HEK293 (cell line): ENCODE measurements at regions not wholly inside any gene's neighbourhood (a gene's known extent, or its start where the extent isn't known, plus 50 kb on each side); places are given as distances from the start of the nearest gene placed in this dataset.

Source experiments
- CTCF ChIA-PET: fragments of 350-600 bp; formaldehyde crosslinking; extraction: SDS; loops from one replicate; lab custom pipeline; 2021; ENCODE audit warnings: antibody characterized with exemption; lab: Yijun Ruan, JAX
- POLR2A ChIA-PET: fragments of 300-600 bp; formaldehyde crosslinking; extraction: SDS; loops from one replicate; lab custom pipeline; 2020; ENCODE audit warnings: antibody characterized with exemption, inconsistent platforms; lab: Yijun Ruan, JAX
- H3K27ac ChIP-seq: fragments of 200-500 bp; sonication (Bioruptor generic); 2 replicates; pipeline ENCODE4 v1.5.1; 2014; ENCODE audit warnings: low read depth, low read length, control low read depth, inconsistent platforms; ENCODE audit errors: extremely low read depth
- H3K36me3 ChIP-seq, 2 experiments: fragments of 200-500 bp in 1 of 2; sonication (Bioruptor generic) in 1 of 2; 1 replicate in 1 of 2; 2 replicates in 1 of 2; pipeline ENCODE4 v1.5.1; 2014 to 2017; ENCODE audit warnings: inconsistent platforms in 2 of 2, low read length in 2 of 2; ENCODE audit not compliant: control insufficient read depth in 2 of 2, insufficient read depth in 1 of 2
- H3K4me1 ChIP-seq: fragments of 200-500 bp; sonication (Bioruptor generic); 2 replicates; pipeline ENCODE4 v1.5.1; 2014; ENCODE audit warnings: mild to moderate bottlenecking, low read length, inconsistent platforms; ENCODE audit not compliant: control insufficient read depth, insufficient read depth
- H3K4me3 ChIP-seq: 2 replicates; pipeline ENCODE4 v1.5.1; 2011; ENCODE audit warnings: low read depth, mild to moderate bottlenecking, control low read depth, low read length, moderate library complexity
- H3K9me3 ChIP-seq: fragments of 200-500 bp; sonication (Bioruptor generic); 2 replicates; pipeline ENCODE4 v1.5.1; 2014; ENCODE audit warnings: low read depth, low read length, inconsistent platforms; ENCODE audit not compliant: control insufficient read depth, insufficient read depth
- GFI1B ChIP-seq: fragments of 450-650 bp; formaldehyde crosslinking; IDR thresholded peaks from 2 replicates; pipeline ENCODE4 v1.5.1; 2016; ENCODE audit warnings: missing biosample characterization, missing genetic modification characterization
- HOXC10 ChIP-seq: sonication (generic); formaldehyde crosslinking; IDR thresholded peaks from 2 replicates; pipeline ENCODE4 v1.8.1; 2023; ENCODE audit warnings: mild to moderate bottlenecking, missing genetic modification reagents
- KLF16 ChIP-seq: fragments of 450-650 bp; formaldehyde crosslinking; IDR thresholded peaks from 2 replicates; pipeline ENCODE4 v1.5.1; 2017; ENCODE audit warnings: missing biosample characterization, missing genetic modification characterization
- REPIN1 ChIP-seq: fragments of 450-650 bp; formaldehyde crosslinking; IDR thresholded peaks from 2 replicates; pipeline ENCODE4 v1.5.1; 2017; ENCODE audit warnings: missing biosample characterization, missing genetic modification characterization, low read depth
- SP2 ChIP-seq: fragments of 450-650 bp; formaldehyde crosslinking; IDR thresholded peaks from 2 replicates; pipeline ENCODE4 v1.5.1; 2016; ENCODE audit warnings: missing biosample characterization, missing genetic modification characterization
- ZEB2 ChIP-seq: fragments of 450-650 bp; formaldehyde crosslinking; IDR thresholded peaks from 2 replicates; pipeline ENCODE4 v1.5.1; 2016; ENCODE audit warnings: missing biosample characterization, missing genetic modification characterization
- ZFHX2 ChIP-seq: fragments of 450-650 bp; formaldehyde crosslinking; conservative IDR thresholded peaks from 2 replicates; pipeline ENCODE4 v1.5.1; 2016; ENCODE audit warnings: missing biosample characterization, missing genetic modification characterization
- ZFP41 ChIP-seq: fragments of 450-650 bp; formaldehyde crosslinking; IDR thresholded peaks from 2 replicates; pipeline ENCODE4 v1.5.1; 2016; ENCODE audit warnings: missing biosample characterization, missing genetic modification characterization, borderline replicate concordance
- ZNF19 ChIP-seq: fragments of 450-650 bp; formaldehyde crosslinking; IDR thresholded peaks from 2 replicates; pipeline ENCODE4; 2016; ENCODE audit warnings: missing biosample characterization, missing genetic modification characterization, low read depth
- ZNF292 ChIP-seq: fragments of 450-650 bp; formaldehyde crosslinking; IDR thresholded peaks from 2 replicates; pipeline ENCODE4 v1.5.1; 2016; ENCODE audit warnings: low read depth, missing biosample characterization, missing genetic modification characterization, borderline replicate concordance
- ZNF311 ChIP-seq: fragments of 450-650 bp; formaldehyde crosslinking; IDR thresholded peaks from 2 replicates; pipeline ENCODE4 v1.5.1; 2017; ENCODE audit warnings: missing biosample characterization, missing genetic modification characterization, borderline replicate concordance
- ZNF530 ChIP-seq: fragments of 450-650 bp; formaldehyde crosslinking; IDR thresholded peaks from 2 replicates; pipeline ENCODE4 v1.5.1; 2016; ENCODE audit warnings: low read depth, missing biosample characterization, missing genetic modification characterization
- ZNF654 ChIP-seq: fragments of 450-650 bp; formaldehyde crosslinking; IDR thresholded peaks from 2 replicates; pipeline ENCODE4 v1.5.1; 2016; ENCODE audit warnings: low read depth, missing biosample characterization, missing genetic modification characterization
- ZNF692 ChIP-seq: fragments of 450-650 bp; formaldehyde crosslinking; IDR thresholded peaks from 2 replicates; pipeline ENCODE4 v1.5.1; 2016; ENCODE audit warnings: missing biosample characterization, missing genetic modification characterization
- ZNF701 ChIP-seq: fragments of 450-650 bp; formaldehyde crosslinking; IDR thresholded peaks from 2 replicates; pipeline ENCODE4 v1.5.1; 2016; ENCODE audit warnings: missing biosample characterization, missing genetic modification characterization
- ZNF747 ChIP-seq: fragments of 450-650 bp; formaldehyde crosslinking; IDR thresholded peaks from 2 replicates; pipeline ENCODE4 v1.5.1; 2016; ENCODE audit warnings: missing biosample characterization, missing genetic modification characterization
- TF ChIP-seq, protein P1 (sequence below): fragments of 450-650 bp; formaldehyde crosslinking; IDR thresholded peaks from 2 replicates; pipeline ENCODE4 v1.5.0; 2017; ENCODE audit warnings: missing biosample characterization, missing genetic modification characterization, borderline replicate concordance
- TF ChIP-seq, protein P2 (sequence below): fragments of 450-650 bp; formaldehyde crosslinking; IDR thresholded peaks from 2 replicates; pipeline ENCODE4 v1.5.1; 2016; ENCODE audit warnings: missing biosample characterization, missing genetic modification characterization
- TF ChIP-seq, protein P3 (sequence below): IDR thresholded peaks from 2 replicates; pipeline ENCODE4 v1.6.1; 2011; ENCODE audit warnings: mild to moderate bottlenecking, low read depth, low read length, borderline replicate concordance
- TF ChIP-seq, protein P4 (sequence below): sonication (generic); formaldehyde crosslinking; IDR thresholded peaks from 2 replicates; pipeline ENCODE4 v1.8.1; 2022; ENCODE audit warnings: mild to moderate bottlenecking, moderate library complexity, missing genetic modification reagents

DNA sequence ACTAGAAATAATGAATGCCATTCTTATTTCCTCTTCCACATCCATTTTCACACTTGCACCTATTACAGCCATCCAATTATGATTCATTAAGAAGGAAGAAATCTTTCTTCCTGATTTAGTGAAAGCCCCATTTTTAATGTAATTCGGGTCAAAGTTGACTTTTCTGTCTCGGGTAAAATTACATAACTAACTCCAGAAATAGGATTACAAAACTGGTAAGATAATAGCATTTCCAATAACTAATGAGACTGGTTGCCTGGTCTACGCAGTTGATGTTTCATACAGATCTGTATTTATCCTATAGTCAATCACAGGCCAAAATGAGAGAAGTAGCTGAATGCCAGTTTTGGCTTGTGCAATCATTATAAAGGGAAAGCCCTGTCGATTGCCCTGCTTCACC lies 651.5 kb upstream of the NRP1 start:
- no peak overlapping the region for H3K27ac ChIP-seq
- ChIA-PET POLR2A (no interaction called here), CTCF (no interaction called here)
- H3K9me3 ChIP-seq, result no peaks in the 10 kb centered on the region
- no peak for TF ChIP-seq ZNF654 (tag by site-specific recombination)
- no peak for TF ChIP-seq ZNF311 (tag by site-specific recombination)
- TF ChIP-seq ZNF747 (tag by site-specific recombination), result no peak
- no peak for TF ChIP-seq ZNF692
- no peak for TF ChIP-seq ZFHX2 (tag by site-specific recombination)
- TF ChIP-seq, protein P1, sequence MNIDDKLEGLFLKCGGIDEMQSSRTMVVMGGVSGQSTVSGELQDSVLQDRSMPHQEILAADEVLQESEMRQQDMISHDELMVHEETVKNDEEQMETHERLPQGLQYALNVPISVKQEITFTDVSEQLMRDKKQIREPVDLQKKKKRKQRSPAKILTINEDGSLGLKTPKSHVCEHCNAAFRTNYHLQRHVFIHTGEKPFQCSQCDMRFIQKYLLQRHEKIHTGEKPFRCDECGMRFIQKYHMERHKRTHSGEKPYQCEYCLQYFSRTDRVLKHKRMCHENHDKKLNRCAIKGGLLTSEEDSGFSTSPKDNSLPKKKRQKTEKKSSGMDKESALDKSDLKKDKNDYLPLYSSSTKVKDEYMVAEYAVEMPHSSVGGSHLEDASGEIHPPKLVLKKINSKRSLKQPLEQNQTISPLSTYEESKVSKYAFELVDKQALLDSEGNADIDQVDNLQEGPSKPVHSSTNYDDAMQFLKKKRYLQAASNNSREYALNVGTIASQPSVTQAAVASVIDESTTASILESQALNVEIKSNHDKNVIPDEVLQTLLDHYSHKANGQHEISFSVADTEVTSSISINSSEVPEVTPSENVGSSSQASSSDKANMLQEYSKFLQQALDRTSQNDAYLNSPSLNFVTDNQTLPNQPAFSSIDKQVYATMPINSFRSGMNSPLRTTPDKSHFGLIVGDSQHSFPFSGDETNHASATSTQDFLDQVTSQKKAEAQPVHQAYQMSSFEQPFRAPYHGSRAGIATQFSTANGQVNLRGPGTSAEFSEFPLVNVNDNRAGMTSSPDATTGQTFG (tag by site-specific recombination), result no peak
- no peak for TF ChIP-seq SP2
- no peak for TF ChIP-seq ZNF530
- no peak for TF ChIP-seq KLF16 (tag by site-specific recombination)
- no peak for TF ChIP-seq REPIN1 (tag by site-specific recombination)
- no peak for TF ChIP-seq ZNF19
- TF ChIP-seq ZEB2 (tag by site-specific recombination), result no peak
- TF ChIP-seq GFI1B (tag by site-specific recombination), result no peak
- TF ChIP-seq ZNF701 (tag by site-specific recombination), result no peak
- TF ChIP-seq, protein P2, sequence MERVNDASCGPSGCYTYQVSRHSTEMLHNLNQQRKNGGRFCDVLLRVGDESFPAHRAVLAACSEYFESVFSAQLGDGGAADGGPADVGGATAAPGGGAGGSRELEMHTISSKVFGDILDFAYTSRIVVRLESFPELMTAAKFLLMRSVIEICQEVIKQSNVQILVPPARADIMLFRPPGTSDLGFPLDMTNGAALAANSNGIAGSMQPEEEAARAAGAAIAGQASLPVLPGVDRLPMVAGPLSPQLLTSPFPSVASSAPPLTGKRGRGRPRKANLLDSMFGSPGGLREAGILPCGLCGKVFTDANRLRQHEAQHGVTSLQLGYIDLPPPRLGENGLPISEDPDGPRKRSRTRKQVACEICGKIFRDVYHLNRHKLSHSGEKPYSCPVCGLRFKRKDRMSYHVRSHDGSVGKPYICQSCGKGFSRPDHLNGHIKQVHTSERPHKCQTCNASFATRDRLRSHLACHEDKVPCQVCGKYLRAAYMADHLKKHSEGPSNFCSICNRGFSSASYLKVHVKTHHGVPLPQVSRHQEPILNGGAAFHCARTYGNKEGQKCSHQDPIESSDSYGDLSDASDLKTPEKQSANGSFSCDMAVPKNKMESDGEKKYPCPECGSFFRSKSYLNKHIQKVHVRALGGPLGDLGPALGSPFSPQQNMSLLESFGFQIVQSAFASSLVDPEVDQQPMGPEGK (tag by site-specific recombination), result no peak
- no peak for TF ChIP-seq HOXC10
- TF ChIP-seq, protein P3, sequence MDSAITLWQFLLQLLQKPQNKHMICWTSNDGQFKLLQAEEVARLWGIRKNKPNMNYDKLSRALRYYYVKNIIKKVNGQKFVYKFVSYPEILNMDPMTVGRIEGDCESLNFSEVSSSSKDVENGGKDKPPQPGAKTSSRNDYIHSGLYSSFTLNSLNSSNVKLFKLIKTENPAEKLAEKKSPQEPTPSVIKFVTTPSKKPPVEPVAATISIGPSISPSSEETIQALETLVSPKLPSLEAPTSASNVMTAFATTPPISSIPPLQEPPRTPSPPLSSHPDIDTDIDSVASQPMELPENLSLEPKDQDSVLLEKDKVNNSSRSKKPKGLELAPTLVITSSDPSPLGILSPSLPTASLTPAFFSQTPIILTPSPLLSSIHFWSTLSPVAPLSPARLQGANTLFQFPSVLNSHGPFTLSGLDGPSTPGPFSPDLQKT, result no peak
- TF ChIP-seq ZNF292, result no peak
- TF ChIP-seq ZFP41 (tag by site-specific recombination), result no peak
- TF ChIP-seq, protein P4, sequence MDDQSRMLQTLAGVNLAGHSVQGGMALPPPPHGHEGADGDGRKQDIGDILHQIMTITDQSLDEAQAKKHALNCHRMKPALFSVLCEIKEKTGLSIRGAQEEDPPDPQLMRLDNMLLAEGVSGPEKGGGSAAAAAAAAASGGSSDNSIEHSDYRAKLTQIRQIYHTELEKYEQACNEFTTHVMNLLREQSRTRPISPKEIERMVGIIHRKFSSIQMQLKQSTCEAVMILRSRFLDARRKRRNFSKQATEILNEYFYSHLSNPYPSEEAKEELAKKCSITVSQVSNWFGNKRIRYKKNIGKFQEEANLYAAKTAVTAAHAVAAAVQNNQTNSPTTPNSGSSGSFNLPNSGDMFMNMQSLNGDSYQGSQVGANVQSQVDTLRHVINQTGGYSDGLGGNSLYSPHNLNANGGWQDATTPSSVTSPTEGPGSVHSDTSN (CRISPR knock-in tag), result no peak
- H3K36me3 ChIP-seq, result no peaks in the 10 kb centered on the region
- H3K4me3 ChIP-seq, result no peak overlapping the region
- H3K4me1 ChIP-seq, result no peaks in the 10 kb centered on the region
